ENCODE measurements at regions not wholly inside any gene's neighbourhood (a gene's known extent, or its start where the extent isn't known, plus 50 kb on each side); places are given as distances from the start of the nearest gene placed in this dataset.
"Not testable (repeated sequence)": the region's sequence is repeated elsewhere in the genome, so short reads cannot be mapped to it uniquely, and the experiment has no call there.

DNA sequence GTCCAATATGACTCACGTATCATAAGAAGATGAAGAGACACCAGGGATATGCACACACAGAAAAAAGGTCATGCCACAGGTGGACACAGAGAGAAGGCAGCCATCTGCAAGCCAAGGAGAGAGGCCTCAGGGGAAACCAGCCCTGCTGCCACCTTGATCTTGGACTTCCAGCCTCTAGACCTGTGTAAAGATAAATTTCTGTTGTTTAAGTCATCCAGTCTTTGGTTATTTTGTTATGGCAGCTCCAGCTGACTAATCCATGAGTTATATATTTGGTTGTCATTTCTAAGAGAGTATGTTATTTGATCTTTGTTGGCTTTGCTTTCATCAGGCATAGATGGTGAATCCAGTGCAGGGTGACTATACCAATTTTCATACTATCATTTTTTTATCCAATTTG lies 130.2 kb upstream of the DAP start:
- H3K27ac ChIP-seq: no peak overlapping the region
- H3K27me3 ChIP-seq: no peaks in the 10 kb centered on the region
- no peak overlapping the region for H3K4me3 ChIP-seq
- TF ChIP-seq, protein P1, sequence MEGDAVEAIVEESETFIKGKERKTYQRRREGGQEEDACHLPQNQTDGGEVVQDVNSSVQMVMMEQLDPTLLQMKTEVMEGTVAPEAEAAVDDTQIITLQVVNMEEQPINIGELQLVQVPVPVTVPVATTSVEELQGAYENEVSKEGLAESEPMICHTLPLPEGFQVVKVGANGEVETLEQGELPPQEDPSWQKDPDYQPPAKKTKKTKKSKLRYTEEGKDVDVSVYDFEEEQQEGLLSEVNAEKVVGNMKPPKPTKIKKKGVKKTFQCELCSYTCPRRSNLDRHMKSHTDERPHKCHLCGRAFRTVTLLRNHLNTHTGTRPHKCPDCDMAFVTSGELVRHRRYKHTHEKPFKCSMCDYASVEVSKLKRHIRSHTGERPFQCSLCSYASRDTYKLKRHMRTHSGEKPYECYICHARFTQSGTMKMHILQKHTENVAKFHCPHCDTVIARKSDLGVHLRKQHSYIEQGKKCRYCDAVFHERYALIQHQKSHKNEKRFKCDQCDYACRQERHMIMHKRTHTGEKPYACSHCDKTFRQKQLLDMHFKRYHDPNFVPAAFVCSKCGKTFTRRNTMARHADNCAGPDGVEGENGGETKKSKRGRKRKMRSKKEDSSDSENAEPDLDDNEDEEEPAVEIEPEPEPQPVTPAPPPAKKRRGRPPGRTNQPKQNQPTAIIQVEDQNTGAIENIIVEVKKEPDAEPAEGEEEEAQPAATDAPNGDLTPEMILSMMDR (IDR thresholded peaks at IDR 0.05): no peak
- intact Hi-C loops (cut with DNase I): no loop called here
- H3K36me3 ChIP-seq: no peaks in the 10 kb centered on the region
- no peaks in the 10 kb centered on the region for H3K4me1 ChIP-seq
- no peak for DNase-seq (ENCODE audit: low spot score in 2 of 2)
- peaks cover 0 to 3% of the 10 kb centered on the region in 2 donors for H3K9me3 ChIP-seq

DNA sequence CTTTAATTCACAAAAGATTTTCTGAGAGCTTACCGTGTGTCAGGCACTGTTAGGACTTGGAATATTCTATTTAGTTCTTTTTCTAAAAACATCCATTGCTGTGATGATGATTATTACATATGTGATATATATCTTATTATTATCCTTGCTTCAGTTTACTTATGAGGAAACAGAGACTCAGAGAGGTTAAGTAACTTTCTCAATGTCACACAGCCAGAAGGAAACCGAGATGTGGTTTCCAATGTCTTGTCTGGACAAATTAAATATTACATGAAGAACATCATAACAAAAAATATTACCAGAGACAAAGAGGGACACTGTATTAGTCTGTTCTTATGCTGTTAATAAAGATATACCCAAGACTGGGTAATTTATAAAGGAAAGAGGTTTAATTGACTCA lies 125.5 kb upstream of the DAP start:
- TF ChIP-seq, protein P1 (IDR thresholded peaks at IDR 0.05): no peak
- no peak overlapping the region for H3K4me3 ChIP-seq
- no peaks in the 10 kb centered on the region for H3K27me3 ChIP-seq
- intact Hi-C loops (cut with DNase I): no loop called here
- no peak overlapping the region for H3K27ac ChIP-seq
- H3K9me3 ChIP-seq: peaks cover 0 to 3% of the 10 kb centered on the region in 2 donors
- H3K4me1 ChIP-seq: no peaks in the 10 kb centered on the region
- H3K36me3 ChIP-seq: no peaks in the 10 kb centered on the region
- DNase-seq (ENCODE audit: low spot score in 2 of 2): no peak

DNA sequence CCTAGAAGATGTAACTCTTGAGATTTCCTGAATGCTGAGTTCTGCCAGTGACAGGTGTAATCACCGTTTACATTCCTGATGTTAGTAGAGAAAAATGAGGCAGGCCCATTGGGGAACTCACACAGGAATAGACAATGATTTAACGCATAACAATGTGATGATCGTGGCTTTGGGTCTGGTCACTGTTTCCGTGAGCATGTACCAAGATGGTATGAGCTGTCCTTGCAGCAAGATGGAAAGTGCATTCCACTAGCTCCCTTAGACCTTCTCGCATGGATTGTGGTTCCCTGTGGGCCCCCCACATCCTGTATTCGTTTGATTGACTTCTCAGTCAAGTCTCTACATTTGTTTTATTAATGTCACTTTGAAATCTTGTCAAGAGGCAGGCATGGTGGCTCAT lies 124.0 kb upstream of the DAP start:
- H3K4me3 ChIP-seq: no peak overlapping the region
- TF ChIP-seq, protein P1 (IDR thresholded peaks at IDR 0.05): no peak
- no peaks in the 10 kb centered on the region for H3K36me3 ChIP-seq
- intact Hi-C loops (cut with DNase I): no loop called here
- DNase-seq (ENCODE audit: low spot score in 2 of 2): no peak
- H3K27me3 ChIP-seq: no peaks in the 10 kb centered on the region
- H3K27ac ChIP-seq: no peak overlapping the region
- no peaks in the 10 kb centered on the region for H3K9me3 ChIP-seq
- no peaks in the 10 kb centered on the region for H3K4me1 ChIP-seq

DNA sequence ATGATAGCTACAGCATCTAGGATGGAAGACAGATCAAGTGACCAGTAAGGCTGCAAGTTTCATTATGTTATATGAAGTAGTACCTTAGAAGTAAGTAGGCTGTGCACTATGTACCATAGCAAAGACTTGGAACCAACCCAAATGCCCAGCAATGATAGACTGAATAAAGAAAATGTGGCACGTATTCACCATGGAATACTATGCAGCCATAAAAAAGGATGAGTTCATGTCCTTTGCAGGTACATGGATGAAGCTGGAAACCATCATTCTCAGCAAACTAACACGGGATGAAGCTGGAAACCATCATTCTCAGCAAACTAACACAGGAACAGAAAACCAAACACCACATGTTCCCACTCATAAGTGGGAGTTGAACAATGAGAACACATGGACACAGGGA lies 122.9 kb upstream of the DAP start:
- H3K4me1 ChIP-seq; H3K4me3 ChIP-seq; H3K27ac ChIP-seq; intact Hi-C loops (cut with DNase I); H3K36me3 ChIP-seq; H3K27me3 ChIP-seq; DNase-seq (ENCODE audit: low spot score in 2 of 2); H3K9me3 ChIP-seq: not testable (repeated sequence)

DNA sequence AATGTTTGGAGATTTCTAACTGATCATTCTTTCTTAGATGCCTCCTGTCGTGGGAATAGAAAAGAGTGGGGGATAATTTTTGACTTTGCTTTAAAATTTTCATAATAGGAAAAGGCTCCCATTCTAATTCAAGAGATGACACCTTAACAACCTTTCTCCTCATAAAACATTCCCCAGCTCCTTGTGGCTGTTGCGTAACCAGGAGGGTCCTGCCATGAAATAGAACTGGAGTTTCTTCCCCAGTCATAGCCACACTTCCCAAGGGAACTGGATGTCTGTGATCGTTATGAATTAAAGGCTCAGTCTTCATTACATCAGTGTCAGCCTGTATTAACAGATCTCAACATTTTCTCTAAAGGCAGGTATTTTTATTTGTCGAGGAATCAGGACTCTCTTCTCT lies 119.9 kb upstream of the DAP start:
- DNase-seq (ENCODE audit: low spot score in 2 of 2): no peak
- TF ChIP-seq, protein P1 (IDR thresholded peaks at IDR 0.05): no peak
- no peaks in the 10 kb centered on the region for H3K36me3 ChIP-seq
- H3K27ac ChIP-seq: no peak overlapping the region
- no peaks in the 10 kb centered on the region for H3K9me3 ChIP-seq
- H3K4me1 ChIP-seq: no peaks in the 10 kb centered on the region
- intact Hi-C loops (cut with DNase I): no loop called here
- no peak overlapping the region for H3K4me3 ChIP-seq
- H3K27me3 ChIP-seq: no peaks in the 10 kb centered on the region

DNA sequence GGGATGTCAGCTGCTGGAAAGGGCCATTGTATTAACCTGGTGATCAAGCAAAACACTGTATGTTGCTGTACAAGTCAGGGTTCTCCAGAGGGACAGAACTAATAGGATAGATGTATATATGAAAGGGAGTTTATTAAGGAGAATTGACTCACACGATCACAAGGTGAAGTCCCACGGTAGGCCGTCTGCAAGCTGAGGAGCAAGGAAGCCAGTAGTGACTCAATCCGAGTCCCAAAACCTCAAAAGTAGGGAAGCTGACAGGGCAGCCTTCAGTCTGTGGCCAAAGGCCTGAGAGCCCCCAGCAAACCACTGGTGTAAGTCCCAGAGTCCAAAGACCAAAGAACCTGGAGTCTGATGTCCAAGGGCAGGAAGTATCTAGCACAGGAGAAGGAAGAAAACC lies 116.0 kb upstream of the DAP start:
- DNase-seq (ENCODE audit: low spot score in 2 of 2); H3K4me1 ChIP-seq; H3K4me3 ChIP-seq; H3K9me3 ChIP-seq; H3K27me3 ChIP-seq; intact Hi-C loops (cut with DNase I); H3K27ac ChIP-seq; H3K36me3 ChIP-seq: not testable (repeated sequence)

DNA sequence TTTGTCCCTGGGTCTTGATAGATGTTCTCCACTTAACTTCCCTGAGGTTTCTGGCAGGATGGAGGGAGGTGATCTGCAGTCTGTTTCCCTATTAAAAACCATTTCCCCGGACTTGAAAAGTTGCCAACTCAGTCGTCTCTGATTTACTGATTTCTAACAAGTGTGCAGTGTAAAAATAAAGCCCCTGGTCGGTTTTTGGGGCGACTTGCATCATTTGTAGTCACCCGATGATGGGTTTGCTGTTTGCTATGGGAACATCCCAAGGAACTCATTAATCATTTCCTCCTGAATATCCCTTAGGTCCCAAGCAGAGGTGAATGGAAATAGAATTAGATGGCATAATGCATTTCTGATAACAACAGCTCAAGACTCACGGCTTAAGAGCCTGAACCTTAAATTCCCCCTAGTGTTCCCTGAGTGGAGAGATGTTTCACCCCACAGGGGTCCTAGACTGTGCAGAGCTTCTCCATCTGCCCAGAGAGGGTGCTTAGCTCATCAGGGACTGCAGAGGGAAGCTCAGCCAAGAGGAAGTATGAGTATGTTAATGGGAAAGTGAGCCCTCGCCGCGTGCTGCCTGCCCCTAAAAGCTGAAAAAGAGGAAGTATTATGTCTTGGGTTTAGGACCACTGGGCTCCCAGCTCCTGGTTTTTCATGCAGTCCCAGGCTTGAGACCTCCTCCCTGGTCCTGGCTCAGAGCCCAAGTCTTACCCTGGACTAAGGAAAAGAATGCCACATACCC lies 115.1 kb upstream of the DAP start:
- H3K4me1 ChIP-seq: no peaks in the 10 kb centered on the region
- H3K9me3 ChIP-seq: no peaks in the 10 kb centered on the region
- intact Hi-C loops (cut with DNase I): no loop called here
- TF ChIP-seq, protein P1 (IDR thresholded peaks at IDR 0.05): no peak
- H3K4me3 ChIP-seq: no peak overlapping the region
- no peak overlapping the region for H3K27ac ChIP-seq
- no peaks in the 10 kb centered on the region for H3K36me3 ChIP-seq
- H3K27me3 ChIP-seq: no peaks in the 10 kb centered on the region
- DNase-seq (ENCODE audit: low spot score in 2 of 2): no peak
